SK-N-SH treated with all-trans-retinoic acid at 6 μM for 48 hours (cell line): ENCODE measurements at regions not wholly inside any gene's neighbourhood (a gene's known extent, or its start where the extent isn't known, plus 50 kb on each side); places are given as distances from the start of the nearest gene placed in this dataset.

Source experiments
- ATAC-seq: fragments of 200-7000 bp; cut with Tn5 transposase; 3 replicates; pipeline ENCODE4 v1.9.1; 2020; ENCODE audit warnings: mild to moderate bottlenecking, moderate library complexity
- ARNTL ChIP-seq: fragments of 450-650 bp; formaldehyde crosslinking; IDR thresholded peaks from 2 replicates; pipeline ENCODE4 v1.5.0; 2020; ENCODE audit warnings: low read depth, mild to moderate bottlenecking, moderate library complexity, borderline replicate concordance
- BACH2 ChIP-seq: fragments of 250-450 bp; sonication (Bioruptor Pico); IDR thresholded peaks from 2 replicates; pipeline ENCODE4 v1.9.0; 2021; ENCODE audit warnings: mild to moderate bottlenecking, borderline replicate concordance
- CSDC2 ChIP-seq: fragments of 250-450 bp; sonication (Bioruptor Pico); IDR thresholded peaks from 2 replicates; pipeline ENCODE4 v1.5.0; 2020; ENCODE audit warnings: mild to moderate bottlenecking, moderate library complexity
- CSRNP3 ChIP-seq: fragments of 250-450 bp; sonication (Bioruptor Pico); IDR thresholded peaks from 2 replicates; pipeline ENCODE4 v1.5.1; 2021; ENCODE audit warnings: mild to moderate bottlenecking, moderate library complexity
- ESRRG ChIP-seq: fragments of 250-450 bp; sonication (Bioruptor Pico); IDR thresholded peaks from 2 replicates; pipeline ENCODE4 v1.6.1; 2021; ENCODE audit warnings: mild to moderate bottlenecking
- GLIS3 ChIP-seq: fragments of 250-450 bp; sonication (Bioruptor Pico); IDR thresholded peaks from 2 replicates; pipeline ENCODE4 v1.5.0; 2020; ENCODE audit warnings: mild to moderate bottlenecking, moderate library complexity
- ISL1 ChIP-seq: fragments of 250-450 bp; sonication (Bioruptor Pico); IDR thresholded peaks from 2 replicates; pipeline ENCODE4 v2.1.2; 2022; ENCODE audit warnings: mild to moderate bottlenecking, moderate library complexity
- OSR1 ChIP-seq: fragments of 250-450 bp; sonication (Bioruptor Pico); IDR thresholded peaks from 2 replicates; pipeline ENCODE4 v1.8.0; 2022; ENCODE audit warnings: moderate library complexity, mild to moderate bottlenecking, inconsistent platforms
- POU6F1 ChIP-seq: fragments of 250-450 bp; sonication (Bioruptor Pico); IDR thresholded peaks from 2 replicates; pipeline ENCODE4 v1.8.0; 2021; ENCODE audit warnings: low read depth, mild to moderate bottlenecking, moderate library complexity, borderline replicate concordance
- PPARA ChIP-seq: fragments of 250-450 bp; sonication (Bioruptor Pico); IDR thresholded peaks from 2 replicates; pipeline ENCODE4 v1.5.0; 2020; ENCODE audit warnings: mild to moderate bottlenecking, borderline replicate concordance
- RARB ChIP-seq: fragments of 250-450 bp; sonication (Bioruptor Pico); IDR thresholded peaks from 2 replicates; pipeline ENCODE4 v1.8.0; 2021; ENCODE audit warnings: mild to moderate bottlenecking, moderate library complexity
- SNAI2 ChIP-seq: fragments of 250-450 bp; sonication (Bioruptor Pico); IDR thresholded peaks from 2 replicates; pipeline ENCODE4 v1.5.0; 2020; ENCODE audit warnings: mild to moderate bottlenecking, moderate library complexity
- TCF4 ChIP-seq: fragments of 250-450 bp; sonication (Bioruptor Pico); IDR thresholded peaks from 2 replicates; pipeline ENCODE4 v1.8.0; 2021; ENCODE audit warnings: mild to moderate bottlenecking, moderate library complexity, borderline replicate concordance
- TOX ChIP-seq: fragments of 250-450 bp; sonication (Bioruptor Pico); IDR thresholded peaks from 2 replicates; pipeline ENCODE4 v1.8.0; 2021; ENCODE audit warnings: mild to moderate bottlenecking, moderate library complexity, borderline replicate concordance
- ZC3H10 ChIP-seq: fragments of 250-450 bp; sonication (Bioruptor Pico); IDR thresholded peaks from 2 replicates; pipeline ENCODE4 v1.5.1; 2021; ENCODE audit warnings: mild to moderate bottlenecking, moderate library complexity
- ZFP3 ChIP-seq: fragments of 250-450 bp; sonication (Bioruptor Pico); IDR thresholded peaks from 2 replicates; pipeline ENCODE4 v1.5.0; 2020; ENCODE audit warnings: mild to moderate bottlenecking, moderate library complexity
- ZFP30 ChIP-seq: fragments of 450-650 bp; formaldehyde crosslinking; IDR thresholded peaks from 2 replicates; pipeline ENCODE4 v1.5.0; 2022; ENCODE audit warnings: mild to moderate bottlenecking, moderate library complexity
- ZNF565 ChIP-seq: fragments of 450-650 bp; formaldehyde crosslinking; conservative IDR thresholded peaks from 2 replicates; pipeline ENCODE4 v1.5.0; 2020; ENCODE audit warnings: low read depth, mild to moderate bottlenecking, moderate library complexity
- ZNF70 ChIP-seq: fragments of 450-650 bp; formaldehyde crosslinking; IDR thresholded peaks from 2 replicates; pipeline ENCODE4 v1.5.0; 2020; ENCODE audit warnings: mild to moderate bottlenecking, moderate library complexity
- ZNF8 ChIP-seq: fragments of 450-650 bp; formaldehyde crosslinking; IDR thresholded peaks from 2 replicates; pipeline ENCODE4 v1.5.0; 2020; ENCODE audit warnings: mild to moderate bottlenecking, moderate library complexity
- TF ChIP-seq, protein P1 (sequence below): fragments of 250-450 bp; sonication (Bioruptor Pico); IDR thresholded peaks from 2 replicates; pipeline ENCODE4 v1.5.1; 2020; ENCODE audit warnings: low read depth, mild to moderate bottlenecking, moderate library complexity
- TF ChIP-seq, protein P2 (sequence below): fragments of 250-450 bp; sonication (Bioruptor Pico); IDR thresholded peaks from 2 replicates; pipeline ENCODE4 v1.8.0; 2020; ENCODE audit warnings: mild to moderate bottlenecking, moderate library complexity, borderline replicate concordance
- TF ChIP-seq, protein P3 (sequence below): fragments of 250-450 bp; sonication (Bioruptor Pico); IDR thresholded peaks from 2 replicates; pipeline ENCODE4 v1.5.0; 2020; ENCODE audit warnings: mild to moderate bottlenecking, moderate library complexity

DNA sequence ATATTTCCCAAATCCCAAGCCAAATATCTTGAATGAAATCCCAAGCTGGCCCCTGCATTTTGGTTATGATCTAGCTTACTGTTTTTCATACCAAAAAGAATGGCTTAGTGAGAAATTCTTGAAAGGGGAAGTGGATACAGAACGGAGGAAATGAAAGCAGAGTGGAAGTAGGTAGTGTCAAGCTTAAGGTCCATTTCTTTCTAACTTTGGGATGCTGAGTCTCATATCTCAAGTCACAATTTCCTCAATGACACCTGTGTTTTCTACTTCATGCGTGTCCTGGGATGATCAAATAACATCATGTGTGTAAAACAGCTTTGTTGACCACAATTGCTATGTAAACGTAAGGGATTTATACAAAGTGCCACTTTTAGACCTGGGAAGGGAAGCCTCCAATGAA lies 238.8 kb upstream of the SLC35B3 start:
- no peak for ATAC-seq
- TF ChIP-seq TOX (CRISPR knock-in tag) (no peak), ZNF70 (no peak)
- TF ChIP-seq, protein P1, sequence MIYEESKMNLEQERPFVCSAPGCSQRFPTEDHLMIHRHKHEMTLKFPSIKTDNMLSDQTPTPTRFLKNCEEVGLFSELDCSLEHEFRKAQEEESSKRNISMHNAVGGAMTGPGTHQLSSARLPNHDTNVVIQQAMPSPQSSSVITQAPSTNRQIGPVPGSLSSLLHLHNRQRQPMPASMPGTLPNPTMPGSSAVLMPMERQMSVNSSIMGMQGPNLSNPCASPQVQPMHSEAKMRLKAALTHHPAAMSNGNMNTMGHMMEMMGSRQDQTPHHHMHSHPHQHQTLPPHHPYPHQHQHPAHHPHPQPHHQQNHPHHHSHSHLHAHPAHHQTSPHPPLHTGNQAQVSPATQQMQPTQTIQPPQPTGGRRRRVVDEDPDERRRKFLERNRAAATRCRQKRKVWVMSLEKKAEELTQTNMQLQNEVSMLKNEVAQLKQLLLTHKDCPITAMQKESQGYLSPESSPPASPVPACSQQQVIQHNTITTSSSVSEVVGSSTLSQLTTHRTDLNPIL: no peak
- TF ChIP-seq, protein P2, sequence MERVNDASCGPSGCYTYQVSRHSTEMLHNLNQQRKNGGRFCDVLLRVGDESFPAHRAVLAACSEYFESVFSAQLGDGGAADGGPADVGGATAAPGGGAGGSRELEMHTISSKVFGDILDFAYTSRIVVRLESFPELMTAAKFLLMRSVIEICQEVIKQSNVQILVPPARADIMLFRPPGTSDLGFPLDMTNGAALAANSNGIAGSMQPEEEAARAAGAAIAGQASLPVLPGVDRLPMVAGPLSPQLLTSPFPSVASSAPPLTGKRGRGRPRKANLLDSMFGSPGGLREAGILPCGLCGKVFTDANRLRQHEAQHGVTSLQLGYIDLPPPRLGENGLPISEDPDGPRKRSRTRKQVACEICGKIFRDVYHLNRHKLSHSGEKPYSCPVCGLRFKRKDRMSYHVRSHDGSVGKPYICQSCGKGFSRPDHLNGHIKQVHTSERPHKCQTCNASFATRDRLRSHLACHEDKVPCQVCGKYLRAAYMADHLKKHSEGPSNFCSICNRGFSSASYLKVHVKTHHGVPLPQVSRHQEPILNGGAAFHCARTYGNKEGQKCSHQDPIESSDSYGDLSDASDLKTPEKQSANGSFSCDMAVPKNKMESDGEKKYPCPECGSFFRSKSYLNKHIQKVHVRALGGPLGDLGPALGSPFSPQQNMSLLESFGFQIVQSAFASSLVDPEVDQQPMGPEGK: no peak
- TF ChIP-seq, protein P3, sequence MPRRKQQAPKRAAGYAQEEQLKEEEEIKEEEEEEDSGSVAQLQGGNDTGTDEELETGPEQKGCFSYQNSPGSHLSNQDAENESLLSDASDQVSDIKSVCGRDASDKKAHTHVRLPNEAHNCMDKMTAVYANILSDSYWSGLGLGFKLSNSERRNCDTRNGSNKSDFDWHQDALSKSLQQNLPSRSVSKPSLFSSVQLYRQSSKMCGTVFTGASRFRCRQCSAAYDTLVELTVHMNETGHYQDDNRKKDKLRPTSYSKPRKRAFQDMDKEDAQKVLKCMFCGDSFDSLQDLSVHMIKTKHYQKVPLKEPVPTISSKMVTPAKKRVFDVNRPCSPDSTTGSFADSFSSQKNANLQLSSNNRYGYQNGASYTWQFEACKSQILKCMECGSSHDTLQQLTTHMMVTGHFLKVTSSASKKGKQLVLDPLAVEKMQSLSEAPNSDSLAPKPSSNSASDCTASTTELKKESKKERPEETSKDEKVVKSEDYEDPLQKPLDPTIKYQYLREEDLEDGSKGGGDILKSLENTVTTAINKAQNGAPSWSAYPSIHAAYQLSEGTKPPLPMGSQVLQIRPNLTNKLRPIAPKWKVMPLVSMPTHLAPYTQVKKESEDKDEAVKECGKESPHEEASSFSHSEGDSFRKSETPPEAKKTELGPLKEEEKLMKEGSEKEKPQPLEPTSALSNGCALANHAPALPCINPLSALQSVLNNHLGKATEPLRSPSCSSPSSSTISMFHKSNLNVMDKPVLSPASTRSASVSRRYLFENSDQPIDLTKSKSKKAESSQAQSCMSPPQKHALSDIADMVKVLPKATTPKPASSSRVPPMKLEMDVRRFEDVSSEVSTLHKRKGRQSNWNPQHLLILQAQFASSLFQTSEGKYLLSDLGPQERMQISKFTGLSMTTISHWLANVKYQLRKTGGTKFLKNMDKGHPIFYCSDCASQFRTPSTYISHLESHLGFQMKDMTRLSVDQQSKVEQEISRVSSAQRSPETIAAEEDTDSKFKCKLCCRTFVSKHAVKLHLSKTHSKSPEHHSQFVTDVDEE (CRISPR knock-in tag): no peak
- TF ChIP-seq, all 23 proteins: peak for 0

DNA sequence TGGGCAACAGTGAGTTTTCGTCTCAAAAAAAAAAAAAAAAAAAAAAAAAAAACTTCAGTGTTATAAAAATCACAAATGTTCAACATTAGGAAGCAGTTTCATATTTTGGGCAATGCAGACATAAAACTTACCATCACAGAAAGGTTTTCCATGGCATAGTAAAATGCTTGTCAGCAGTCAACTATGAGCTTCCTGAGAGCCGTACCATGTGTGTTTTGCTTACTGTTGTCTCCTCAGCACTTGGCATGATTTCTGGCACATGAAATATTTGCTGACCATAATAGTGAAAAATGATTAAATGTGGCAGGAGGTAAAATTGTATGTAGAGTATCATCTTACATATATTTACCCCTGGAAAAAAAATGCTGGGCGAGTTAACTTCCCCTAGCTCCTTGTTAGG lies 237.5 kb upstream of the SLC35B3 start:
- TF ChIP-seq ARNTL (no peak), ZFP3 (no peak)
- no peak for ATAC-seq

DNA sequence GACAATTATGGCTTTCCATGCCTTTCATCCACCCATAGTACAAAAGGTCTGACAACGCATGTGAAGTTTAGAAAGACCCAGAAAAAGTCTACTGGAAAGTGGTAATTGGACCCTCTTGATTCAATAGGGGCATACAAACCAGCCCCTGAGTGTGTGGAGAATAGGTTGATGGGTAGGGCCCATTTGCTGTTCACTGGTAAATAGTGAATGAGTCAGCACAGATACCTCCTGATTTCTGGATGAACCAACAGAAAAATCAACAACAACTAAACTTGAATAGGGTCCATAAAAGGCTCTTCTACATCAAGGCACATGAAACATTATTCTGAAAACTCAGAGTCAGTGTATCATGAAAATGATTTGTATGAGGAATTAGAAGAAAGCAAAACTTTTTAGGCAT lies 235.4 kb upstream of the SLC35B3 start:
- TF ChIP-seq, protein P2: no peak
- TF ChIP-seq CSDC2 (CRISPR knock-in tag) (no peak), OSR1 (CRISPR knock-in tag) (no peak), RARB (no peak), ZNF8 (CRISPR knock-in tag) (no peak), ZNF70 (no peak), POU6F1 (CRISPR knock-in tag) (no peak), ISL1 (CRISPR knock-in tag) (no peak), ZFP30 (CRISPR knock-in tag) (no peak), PPARA (no peak), CSRNP3 (no peak), ESRRG (CRISPR knock-in tag) (no peak), BACH2 (CRISPR knock-in tag) (no peak), ZC3H10 (CRISPR knock-in tag) (no peak), TCF4 (CRISPR knock-in tag) (no peak), GLIS3 (CRISPR knock-in tag) (no peak), ZNF565 (CRISPR knock-in tag) (no peak), SNAI2 (no peak)
- TF ChIP-seq, protein P3 (CRISPR knock-in tag): no peak
- TF ChIP-seq, protein P1: no peak
- TF ChIP-seq, all 23 proteins: peak for 0
- ATAC-seq: no peak
